ENCODE measurements at regions not wholly inside any gene's neighbourhood (a gene's known extent, or its start where the extent isn't known, plus 50 kb on each side); places are given as distances from the start of the nearest gene placed in this dataset.
"Not testable (repeated sequence)": the region's sequence is repeated elsewhere in the genome, so short reads cannot be mapped to it uniquely, and the experiment has no call there.

GRCh38 chr10:33483816-33484190 lies 149.3 kb upstream of the NRP1 start:
- no peak overlapping the region for H3K4me3 ChIP-seq (ENCODE audit: low read depth, low read length)
- no peak for TF ChIP-seq CTCF (IDR thresholded peaks at IDR 0.05; ENCODE audit: low read depth, low read length)
- DNase-seq (ENCODE audit: low read depth, low spot score), result no peak
- in situ Hi-C loops (cut with HindIII; ENCODE audit: low sequenced_read_pairs), result no loop called here

DNA sequence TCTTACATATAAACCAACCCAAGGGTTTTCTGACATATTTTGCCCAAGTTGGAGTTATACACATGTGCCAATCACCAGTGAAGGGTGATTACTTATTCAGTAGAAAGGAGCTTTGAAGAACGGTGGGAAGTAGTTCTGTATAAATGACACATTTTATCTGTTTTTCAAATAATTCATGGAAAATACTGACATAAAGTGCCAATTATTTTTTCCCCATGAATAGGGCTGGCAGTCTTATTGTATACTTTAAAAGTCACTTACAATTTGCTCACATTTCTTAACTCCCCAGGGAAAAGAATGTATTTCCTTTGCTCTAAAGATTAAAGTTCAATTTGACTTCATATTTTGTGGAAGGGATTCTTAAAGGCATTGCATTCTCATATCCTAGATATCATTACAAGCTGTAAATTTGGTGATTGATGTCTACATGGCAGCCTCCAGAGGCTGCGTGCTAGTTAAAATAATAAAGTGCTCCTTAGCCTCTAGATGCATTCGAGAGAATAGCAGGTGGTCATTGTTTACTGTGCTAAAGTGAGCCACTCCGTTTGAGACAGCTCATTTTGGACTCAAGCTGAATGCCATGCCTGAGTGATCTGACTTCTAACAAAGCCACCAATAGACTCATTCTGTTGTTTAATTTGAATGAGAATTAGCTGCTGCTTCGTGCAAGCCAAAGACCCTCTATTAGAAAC lies 148.8 kb upstream of the NRP1 start:
- H3K4me3 ChIP-seq (ENCODE audit: low read depth, low read length), result no peak overlapping the region
- TF ChIP-seq CTCF (IDR thresholded peaks at IDR 0.05; ENCODE audit: low read depth, low read length), result no peak
- in situ Hi-C loops (cut with HindIII; ENCODE audit: low sequenced_read_pairs), result no loop called here
- DNase-seq (ENCODE audit: low read depth, low spot score), result no peak

DNA sequence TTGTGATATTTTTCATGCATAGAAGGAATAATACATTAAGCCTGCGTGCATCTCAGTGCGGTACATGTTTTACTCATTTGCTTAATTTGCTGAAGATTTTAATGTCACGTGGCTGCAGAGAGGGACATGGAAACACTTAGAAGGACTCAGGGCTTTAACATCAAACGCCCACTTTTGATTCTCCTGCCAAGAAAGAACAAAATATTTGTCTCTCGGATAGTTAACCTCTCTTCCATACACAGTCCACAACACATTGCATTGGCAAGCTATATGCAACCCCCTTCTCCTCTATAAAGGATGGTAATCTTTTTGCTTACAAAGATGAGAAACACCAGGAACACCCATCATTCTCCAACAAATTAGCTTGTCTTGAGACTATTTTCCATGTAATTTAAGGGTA lies 148.0 kb upstream of the NRP1 start:
- DNase-seq (ENCODE audit: low read depth, low spot score), result no peak
- in situ Hi-C loops (cut with HindIII; ENCODE audit: low sequenced_read_pairs), result no loop called here
- H3K4me3 ChIP-seq (ENCODE audit: low read depth, low read length), result no peak overlapping the region
- TF ChIP-seq CTCF (IDR thresholded peaks at IDR 0.05; ENCODE audit: low read depth, low read length), result no peak

DNA sequence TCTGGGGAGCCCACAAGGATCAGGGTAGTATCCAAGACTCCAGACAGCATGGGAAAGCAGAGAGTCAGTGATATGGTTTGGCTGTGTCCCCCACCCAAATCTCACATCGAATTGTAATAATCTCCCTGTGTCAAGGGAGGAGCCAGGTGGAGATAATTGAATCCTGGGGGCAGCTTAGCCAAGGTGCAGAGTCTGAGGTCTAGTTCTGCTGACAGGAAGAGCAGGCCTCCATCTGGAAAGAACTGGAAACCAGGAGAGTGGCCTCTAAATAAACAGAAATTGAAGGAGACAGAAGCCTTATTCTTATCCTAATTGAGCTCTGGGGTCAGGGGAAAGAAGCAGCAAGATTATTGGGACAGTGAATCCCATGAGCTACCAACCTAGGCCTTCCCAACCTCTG lies 146.7 kb upstream of the NRP1 start:
- TF ChIP-seq CTCF (IDR thresholded peaks at IDR 0.05; ENCODE audit: low read depth, low read length), result no peak
- DNase-seq (ENCODE audit: low read depth, low spot score), result no peak
- no peak overlapping the region for H3K4me3 ChIP-seq (ENCODE audit: low read depth, low read length)
- in situ Hi-C loops (cut with HindIII; ENCODE audit: low sequenced_read_pairs), result no loop called here

DNA sequence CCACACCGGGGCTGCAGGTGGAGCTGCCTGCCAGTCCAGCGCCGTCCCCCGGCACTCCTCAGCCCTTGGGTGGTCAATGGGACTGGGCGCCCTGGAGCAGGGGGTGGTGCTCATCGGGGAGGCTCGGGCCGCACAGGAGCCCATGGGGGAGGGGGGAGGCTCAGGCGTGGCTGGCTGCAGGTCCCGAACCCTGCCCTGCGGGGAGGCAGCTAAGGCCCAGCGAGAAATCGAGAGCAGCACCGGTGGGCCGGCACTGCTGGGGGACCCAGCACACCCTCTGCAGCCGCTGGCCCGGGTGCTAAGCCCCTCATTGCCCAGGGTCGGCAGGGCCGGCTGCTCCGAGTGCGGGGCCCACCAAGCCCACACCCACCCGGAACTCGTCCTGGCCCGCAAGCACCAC lies 145.9 kb upstream of the NRP1 start:
- in situ Hi-C loops (cut with HindIII; ENCODE audit: low sequenced_read_pairs); DNase-seq (ENCODE audit: low read depth, low spot score): not testable (repeated sequence)

GRCh38 chr10:33478675-33479125 lies 144.2 kb upstream of the NRP1 start:
- no peak overlapping the region for H3K4me3 ChIP-seq (ENCODE audit: low read depth, low read length)
- no peak for TF ChIP-seq CTCF (IDR thresholded peaks at IDR 0.05; ENCODE audit: low read depth, low read length)
- no peak for DNase-seq (ENCODE audit: low read depth, low spot score)
- in situ Hi-C loops (cut with HindIII; ENCODE audit: low sequenced_read_pairs), result no loop called here

More for the DNA sequence above, 145.9 kb upstream of the NRP1 start:
- not testable (repeated sequence) for H3K4me3 ChIP-seq (ENCODE audit: low read depth, low read length)

- TF ChIP-seq CTCF (IDR thresholded peaks at IDR 0.05; ENCODE audit: low read depth, low read length), result no peak
- in situ Hi-C loops (cut with HindIII; ENCODE audit: low sequenced_read_pairs), result no loop called here
- DNase-seq (ENCODE audit: low read depth, low spot score), result no peak
Measured at GRCh38 chr10:33478089-33478674, 143.7 kb upstream of the NRP1 start.

More at GRCh38 chr10:33478089-33478674, 143.7 kb upstream of the NRP1 start:
- H3K4me3 ChIP-seq (ENCODE audit: low read depth, low read length), result no peak overlapping the region

Measured in astrocyte of the spinal cord (primary cell).